ENCODE measurements at regions not wholly inside any gene's neighbourhood (a gene's known extent, or its start where the extent isn't known, plus 50 kb on each side); places are given as distances from the start of the nearest gene placed in this dataset.

DNA sequence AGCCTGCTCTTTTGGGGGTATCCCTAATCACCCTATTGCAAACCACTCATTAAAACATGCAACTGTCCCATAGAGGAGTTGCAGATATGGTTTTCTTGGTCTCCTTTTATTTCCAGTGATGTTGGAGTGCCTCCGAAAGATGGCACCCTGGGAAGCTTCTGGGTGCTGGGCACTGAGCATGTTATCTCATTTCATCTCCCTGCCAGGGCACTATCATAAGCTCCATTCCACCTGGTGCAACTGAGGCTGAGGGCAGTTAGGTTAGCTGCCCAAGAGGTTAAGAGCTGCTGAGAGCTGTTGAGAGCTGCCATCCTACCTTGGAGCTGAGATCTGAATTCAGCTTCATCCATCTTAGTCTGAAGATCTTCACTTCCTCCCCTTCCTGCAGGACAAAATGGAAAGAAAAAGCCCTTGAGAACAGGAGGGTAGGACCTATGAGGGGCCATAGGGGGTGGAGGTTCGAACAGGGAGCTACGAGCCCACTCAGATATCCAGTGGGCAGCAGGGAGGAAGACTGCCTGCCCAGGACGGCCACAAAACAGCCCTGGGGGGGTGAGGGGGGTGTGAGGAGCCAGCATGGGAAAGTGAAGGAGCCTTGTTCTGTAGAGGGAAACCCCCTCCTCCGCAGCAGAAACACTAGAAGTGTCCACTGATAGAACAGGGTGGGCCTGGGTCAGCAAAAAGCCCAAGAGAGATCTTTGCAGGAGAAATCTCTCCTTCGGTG, 202.5 kb downstream of the ZFP36L2 start:
- no peak for DNase-seq (ENCODE audit: extremely low read depth, low read depth, low spot score)

DNA sequence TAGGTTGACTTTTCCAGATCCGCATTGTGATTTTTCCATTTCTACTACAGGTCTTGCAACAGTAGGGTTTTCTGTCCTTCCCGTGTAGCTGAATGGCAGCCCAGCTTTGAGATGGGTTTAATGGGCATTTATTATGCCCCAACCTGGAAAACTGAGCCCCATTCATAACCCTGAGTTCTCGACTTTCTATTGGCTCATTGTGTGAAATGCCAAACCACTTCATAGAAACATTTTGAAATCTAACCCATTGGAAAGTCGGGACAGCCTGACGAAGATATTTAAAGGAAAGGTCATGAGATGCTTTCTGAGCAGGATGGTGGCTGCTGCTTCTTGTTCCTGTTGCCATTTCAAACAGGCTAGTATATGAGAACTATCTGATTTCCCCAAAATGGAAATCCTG, 203.5 kb downstream of the ZFP36L2 start:
- no peak for DNase-seq (ENCODE audit: extremely low read depth, low read depth, low spot score)

DNA sequence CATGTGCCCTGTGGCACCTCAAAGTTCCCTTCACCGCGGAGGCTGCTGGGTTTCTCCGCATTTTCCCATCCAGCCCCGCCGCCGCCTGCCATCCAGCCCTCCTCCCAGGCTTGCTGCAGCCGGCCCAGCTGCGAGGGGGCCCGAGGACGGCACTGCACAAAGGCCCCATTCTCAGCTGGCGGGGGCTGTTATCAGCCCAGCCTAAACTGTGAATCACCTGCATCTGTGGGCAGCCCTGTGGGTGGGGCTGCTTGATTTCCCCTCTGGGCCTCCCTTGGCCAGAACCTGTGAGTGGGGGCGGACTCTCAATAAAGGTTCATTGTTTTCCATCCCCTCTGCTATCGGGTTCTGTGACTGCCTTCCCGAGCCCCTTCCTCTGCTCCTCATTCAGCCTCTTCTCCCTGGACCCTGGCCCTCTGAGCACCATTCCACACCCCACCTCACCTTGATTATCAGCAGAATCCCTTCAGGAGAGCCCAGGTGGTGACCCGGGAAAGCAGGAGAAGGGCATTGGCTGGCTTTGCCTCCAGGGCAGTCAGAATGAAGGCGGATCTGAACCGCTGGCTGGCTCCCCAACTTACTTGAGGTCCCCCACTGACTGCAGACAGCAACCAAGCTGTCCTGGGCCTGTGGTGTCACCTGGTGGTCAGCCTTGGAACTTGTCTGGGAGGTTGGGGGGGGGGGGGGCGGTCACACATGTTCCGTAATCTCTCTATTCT, 204.5 kb downstream of the ZFP36L2 start:
- DNase-seq (ENCODE audit: extremely low read depth, low read depth, low spot score) = no peak

DNA sequence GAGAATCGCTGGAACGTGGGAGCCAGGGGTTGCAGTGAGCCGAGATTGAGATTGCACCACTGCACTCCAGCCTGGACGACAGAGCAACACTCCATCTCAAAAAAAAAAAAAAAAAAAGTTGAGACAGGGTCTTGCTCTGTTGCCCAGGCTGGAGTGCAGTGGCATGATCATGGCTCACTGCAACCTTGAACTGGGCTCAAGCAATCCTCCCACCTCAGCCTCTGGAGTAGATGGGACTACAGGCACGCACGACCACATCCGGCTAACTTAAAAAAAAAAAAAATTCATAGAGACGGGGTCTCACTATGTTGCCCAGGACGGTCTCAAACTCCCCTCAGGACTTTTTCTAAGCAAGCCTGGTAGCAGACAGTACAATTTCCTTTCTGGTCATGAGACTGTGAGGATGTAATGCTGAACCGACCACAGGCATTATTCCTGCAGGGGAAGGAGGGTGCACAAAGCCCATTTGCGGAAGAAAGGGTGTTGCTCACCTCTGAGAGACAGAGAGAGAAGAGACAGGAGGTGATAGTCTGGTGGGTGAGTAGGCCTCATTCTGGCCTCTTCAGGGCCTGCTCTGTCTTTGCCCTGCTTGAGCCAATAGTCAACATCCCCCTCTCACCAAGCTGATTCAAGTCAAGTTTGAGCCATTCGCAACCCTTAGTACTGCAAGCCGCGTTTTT, 205.3 kb downstream of the ZFP36L2 start:
- no peak for DNase-seq (ENCODE audit: extremely low read depth, low read depth, low spot score)

DNA sequence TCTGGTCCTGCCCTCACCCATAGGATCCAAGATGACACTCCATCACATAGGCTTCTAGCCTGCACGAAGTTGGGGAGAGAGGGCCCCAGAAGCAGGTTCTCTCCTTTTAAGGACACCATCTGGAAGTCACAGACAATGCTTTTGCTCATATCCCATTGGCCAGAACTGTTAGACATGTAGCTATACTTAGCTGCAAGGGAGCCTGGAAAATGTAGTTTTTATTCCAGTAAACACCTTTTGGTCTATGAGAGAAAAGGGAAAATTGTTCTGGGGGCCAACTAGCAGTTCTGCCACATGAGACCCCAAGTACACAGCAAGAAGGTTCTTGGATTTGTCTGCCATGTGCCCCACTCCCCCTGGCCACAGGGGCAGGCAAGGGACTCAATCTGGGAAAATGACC, 206.1 kb downstream of the ZFP36L2 start:
- DNase-seq (ENCODE audit: extremely low read depth, low read depth, low spot score) = no peak

DNA sequence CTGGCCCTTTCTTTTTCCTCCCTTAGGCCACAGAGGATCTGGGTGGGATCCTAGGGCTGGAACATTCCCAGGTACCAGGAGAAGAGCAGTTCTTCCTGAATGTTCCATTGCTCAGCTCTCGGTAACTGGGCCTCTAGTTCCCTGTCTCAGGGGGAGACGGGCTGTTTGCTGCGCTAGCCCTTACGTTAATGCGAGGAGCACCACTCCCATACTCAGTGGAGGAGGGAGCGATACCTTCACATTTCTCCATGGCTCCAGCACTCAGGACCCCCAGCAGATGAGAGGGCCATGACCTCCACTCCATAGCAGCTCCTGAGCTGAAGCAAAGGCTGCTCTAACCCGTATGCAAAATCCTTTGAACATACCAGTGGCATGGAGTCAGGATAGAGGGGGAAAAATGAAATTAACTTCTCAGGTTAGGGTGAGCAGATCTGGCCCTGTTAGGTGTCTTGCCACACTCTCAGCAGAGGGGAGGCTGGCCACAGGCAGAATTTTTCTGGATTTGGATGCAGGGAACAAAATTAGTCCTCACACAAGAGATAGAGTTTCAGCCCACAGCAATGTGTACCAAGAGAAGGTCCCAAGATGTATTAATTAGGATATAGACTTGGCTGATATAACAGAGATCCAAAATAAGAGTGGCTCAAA, 206.7 kb downstream of the ZFP36L2 start:
- DNase-seq (ENCODE audit: extremely low read depth, low read depth, low spot score) = no peak

DNA sequence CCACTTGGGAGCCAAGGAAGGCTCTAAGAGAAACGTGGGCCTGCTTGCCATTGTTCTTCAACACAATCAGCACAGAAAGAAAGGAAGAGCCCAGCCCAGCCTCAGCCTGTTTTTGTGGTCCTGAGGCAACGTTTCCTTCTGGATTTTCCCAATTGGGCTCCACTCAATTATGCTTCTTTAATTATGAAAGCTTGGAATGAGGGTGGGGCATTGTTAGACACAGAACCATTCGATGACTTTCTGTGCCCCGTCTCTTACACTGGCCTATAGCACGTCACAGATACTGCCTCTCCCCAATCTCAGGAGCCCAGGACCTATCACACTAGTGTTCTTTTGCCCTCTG, 207.4 kb downstream of the ZFP36L2 start:
- DNase-seq (ENCODE audit: extremely low read depth, low read depth, low spot score) = no peak

DNA sequence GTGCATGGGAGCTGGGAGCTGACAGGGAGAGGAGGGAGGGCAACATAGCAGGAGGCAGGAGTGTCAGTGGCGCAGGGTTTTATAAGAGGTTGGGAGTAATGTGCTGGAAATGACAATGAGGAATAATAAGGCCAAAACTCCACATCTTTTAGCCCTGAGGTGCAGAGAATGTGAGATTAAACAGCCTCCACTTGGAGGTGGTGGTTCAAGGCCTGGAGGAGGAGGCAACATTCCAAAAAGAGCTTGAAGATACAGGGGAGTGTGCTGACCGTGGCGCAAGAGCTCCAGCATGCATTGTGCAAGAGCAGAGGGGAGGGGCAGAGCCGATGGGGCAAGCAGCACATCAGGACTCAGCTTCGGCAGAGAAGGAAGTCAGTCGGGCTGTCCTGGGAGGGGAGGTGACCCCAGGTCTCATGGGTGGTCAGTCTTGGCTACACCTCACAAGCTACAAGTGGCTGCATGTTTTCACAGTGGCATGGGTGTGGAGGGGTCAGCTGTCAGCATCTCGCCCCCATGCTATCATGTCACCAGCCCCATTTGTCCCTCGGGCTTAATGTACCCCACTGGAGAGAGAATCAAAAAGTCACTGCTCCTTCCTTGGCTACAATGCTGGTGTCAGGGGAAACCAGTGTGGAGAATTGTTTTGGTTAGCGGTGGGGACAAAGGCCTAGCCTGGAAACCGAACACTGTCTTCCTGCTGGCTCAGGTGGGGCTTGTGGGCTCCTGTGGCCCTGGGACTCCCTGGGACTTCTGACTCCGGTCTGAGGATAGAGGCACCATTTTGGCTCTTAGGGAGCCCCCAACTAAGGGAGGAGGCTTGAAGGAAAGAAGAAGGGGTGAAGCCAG, 208.0 kb downstream of the ZFP36L2 start:
- DNase-seq (ENCODE audit: extremely low read depth, low read depth, low spot score) = no peak

DNA sequence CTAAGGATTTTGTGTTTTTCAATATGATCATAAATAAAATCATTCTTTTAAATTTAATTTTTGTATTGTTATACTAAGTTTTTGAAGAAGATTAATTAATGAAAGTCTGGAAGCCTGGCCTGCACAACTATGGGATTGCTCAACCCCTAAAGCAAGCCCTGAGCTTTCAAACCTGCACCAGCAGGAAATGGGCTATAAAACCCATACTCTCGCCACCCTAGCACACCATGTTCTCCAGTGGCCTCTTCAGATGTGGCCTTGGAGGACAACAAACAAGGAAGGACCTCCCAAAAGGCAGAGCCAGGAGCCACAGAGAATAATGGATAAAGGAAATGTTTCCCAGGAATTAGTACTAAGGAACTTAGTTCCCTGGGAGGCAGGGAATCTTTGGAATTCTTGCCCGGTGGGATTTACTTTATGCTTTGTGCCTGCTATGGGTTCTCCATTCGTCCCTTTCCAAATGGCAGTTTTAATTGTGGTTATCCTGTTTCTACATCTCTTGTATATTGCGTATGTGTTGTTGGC, 212.5 kb downstream of the ZFP36L2 start:
- DNase-seq (ENCODE audit: extremely low read depth, low read depth, low spot score) = no peak

DNA sequence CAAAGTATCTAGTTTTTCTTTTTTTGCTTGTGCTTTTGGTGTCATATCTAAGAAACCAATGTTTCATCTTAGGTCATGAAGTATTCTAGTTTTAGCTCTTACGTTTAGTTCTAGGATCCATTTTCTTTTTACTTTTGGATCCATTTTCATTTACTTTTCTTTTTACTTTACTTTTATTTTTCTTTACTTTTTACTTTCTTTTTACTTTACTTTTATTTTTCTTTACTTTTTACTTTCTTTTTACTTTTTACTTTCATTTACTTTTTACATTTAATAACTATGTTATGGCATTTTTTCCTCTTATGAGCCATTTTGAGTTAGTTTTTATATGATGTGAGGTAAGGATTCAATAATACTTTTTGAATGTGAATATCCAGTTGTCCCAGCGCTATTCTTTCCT, 213.4 kb downstream of the ZFP36L2 start:
- DNase-seq (ENCODE audit: extremely low read depth, low read depth, low spot score) = no peak

DNA sequence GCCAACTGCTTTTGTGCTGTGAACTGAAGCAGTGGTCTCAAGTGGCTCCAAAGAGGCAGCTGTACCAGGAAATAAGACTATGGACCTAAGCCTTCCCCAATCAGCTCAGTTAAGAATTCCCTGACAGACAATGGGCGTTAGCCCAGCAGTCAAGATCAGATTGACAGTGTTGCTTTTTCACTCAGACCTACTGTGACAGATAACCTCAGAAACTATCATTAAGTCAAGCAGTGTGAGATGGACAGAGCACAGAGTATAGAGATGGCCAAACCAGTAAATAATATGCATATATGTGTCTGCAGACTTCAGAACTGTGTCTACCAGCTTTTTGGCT, 215.3 kb downstream of the ZFP36L2 start:
- no peak for DNase-seq (ENCODE audit: extremely low read depth, low read depth, low spot score)

DNA sequence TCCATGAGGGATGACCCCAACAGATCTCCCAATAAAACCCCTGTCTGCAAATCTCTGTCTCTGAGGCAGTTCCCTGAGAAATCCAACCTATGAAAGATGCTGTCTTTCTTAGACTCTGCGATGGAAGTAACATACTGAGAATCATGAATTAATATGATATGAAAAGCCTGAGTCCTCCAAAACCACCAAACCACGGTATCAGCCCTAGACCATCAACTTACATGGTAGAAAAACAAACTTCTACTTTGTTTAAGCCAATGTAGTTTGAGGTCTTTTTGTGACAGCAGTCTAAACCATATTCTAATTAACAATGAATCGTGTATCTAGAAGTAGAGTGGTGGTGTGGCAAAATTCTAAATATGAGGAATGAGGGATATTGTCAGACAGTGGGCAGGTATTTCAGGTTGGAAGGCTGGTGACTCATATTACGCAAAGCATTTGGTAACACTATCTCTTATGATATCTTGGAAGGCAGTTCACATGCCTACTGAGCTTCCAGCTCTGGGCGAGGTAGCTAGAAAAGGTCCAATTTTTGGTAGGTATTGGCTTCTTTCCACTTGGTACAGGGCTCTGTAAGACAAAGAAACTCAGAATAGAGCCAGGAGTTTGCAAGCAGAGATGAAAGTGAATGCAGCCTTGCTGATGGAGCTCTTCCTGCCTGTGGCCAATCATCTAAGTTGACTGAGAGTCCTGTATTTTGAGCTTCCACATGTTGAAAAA, 215.8 kb downstream of the ZFP36L2 start:
- no peak for DNase-seq (ENCODE audit: extremely low read depth, low read depth, low spot score)

DNA sequence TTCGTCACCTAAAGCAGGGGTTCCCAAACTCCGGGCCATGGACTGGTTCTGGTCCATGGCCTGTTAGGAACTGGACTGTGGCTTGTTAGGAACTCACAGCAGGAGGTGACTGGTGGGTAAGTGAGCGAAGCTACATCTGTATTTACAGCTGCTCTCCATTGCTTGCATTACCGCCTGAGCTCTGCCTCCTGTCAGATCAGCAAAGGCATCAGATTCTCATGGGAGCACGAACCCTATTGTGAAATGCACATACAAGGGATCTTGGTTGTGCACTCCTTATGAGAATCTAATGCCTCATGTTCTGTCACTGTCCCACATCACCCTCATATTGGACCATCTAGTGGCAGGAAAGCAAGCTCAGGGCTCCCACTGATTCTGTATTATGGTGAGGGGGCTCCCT, 217.0 kb downstream of the ZFP36L2 start:
- no peak for DNase-seq (ENCODE audit: extremely low read depth, low read depth, low spot score)

DNA sequence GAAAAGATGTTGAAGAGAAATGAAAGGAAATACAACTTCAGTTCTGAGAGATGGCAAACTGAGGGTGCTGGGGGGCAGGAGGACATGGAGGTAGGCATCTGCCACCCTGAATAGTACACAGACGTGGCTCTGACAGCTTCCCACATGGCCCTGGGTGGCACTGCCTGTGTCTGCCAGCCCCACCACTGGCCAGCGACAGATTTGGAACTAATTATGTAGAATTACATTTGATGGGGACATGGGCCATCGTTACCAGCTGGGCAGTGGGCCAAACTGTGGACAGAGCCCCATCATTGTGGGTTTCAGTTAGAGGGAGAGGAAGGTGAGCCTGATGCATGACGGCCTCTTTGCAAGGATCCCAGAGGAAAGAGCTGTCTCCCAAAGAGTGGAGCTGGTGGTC, 216.0 kb upstream of the HAAO start:
- DNase-seq (ENCODE audit: extremely low read depth, low read depth, low spot score) = no peak

DNA sequence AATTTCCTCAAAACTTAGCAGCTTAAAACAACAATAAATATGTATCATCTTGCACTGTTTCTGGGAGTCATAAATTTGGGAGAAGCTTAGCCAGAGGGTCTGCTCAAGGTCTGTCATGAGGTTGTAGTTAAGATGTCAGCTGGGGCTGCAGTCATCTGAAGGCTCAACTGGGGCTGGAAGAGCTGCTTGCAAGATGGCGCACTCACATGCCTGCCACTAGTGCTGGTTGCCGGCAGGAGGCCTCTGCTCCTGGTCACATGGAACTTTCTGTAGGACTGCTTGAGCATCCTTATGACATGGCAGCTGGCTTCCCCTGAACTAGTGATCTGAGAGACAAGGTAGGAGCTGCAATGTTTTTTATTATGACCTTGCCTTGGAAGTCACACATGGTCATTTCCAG, 215.5 kb upstream of the HAAO start:
- DNase-seq (ENCODE audit: extremely low read depth, low read depth, low spot score) = no peak

DNA sequence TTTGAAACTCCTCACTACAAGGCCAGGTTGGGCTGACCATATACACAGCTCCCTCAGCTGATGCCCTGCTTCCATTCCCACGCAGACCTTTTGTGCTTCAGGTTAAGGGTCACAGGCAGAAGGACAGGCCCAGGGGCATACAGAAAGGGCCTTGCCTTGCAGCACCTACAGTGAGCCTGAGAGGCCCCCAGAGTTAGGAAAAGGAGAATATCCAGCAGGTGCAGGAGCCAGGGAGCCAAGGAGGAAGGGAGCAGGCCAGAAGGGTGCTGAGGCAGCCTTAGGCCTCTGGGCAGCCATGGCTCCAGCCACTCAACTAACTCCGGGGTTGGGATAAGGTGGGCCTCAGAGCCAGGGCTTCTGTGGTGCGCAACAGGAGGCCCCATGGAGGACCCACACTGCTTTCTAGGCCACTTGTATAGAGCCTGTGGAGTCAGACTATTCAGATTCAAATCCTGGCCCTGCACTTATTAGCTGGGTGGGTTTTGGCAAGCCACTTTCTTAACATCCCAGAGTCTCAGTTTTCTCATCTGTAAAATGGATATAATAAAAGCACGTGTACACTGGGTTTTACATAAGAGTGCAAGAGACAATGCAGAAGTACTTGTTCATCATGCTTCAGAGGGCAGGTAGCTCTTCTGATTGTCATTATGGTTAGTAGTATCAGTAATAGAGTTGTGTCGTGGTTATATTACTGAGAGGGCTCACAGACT, 214.6 kb upstream of the HAAO start:
- no peak for DNase-seq (ENCODE audit: extremely low read depth, low read depth, low spot score)

DNA sequence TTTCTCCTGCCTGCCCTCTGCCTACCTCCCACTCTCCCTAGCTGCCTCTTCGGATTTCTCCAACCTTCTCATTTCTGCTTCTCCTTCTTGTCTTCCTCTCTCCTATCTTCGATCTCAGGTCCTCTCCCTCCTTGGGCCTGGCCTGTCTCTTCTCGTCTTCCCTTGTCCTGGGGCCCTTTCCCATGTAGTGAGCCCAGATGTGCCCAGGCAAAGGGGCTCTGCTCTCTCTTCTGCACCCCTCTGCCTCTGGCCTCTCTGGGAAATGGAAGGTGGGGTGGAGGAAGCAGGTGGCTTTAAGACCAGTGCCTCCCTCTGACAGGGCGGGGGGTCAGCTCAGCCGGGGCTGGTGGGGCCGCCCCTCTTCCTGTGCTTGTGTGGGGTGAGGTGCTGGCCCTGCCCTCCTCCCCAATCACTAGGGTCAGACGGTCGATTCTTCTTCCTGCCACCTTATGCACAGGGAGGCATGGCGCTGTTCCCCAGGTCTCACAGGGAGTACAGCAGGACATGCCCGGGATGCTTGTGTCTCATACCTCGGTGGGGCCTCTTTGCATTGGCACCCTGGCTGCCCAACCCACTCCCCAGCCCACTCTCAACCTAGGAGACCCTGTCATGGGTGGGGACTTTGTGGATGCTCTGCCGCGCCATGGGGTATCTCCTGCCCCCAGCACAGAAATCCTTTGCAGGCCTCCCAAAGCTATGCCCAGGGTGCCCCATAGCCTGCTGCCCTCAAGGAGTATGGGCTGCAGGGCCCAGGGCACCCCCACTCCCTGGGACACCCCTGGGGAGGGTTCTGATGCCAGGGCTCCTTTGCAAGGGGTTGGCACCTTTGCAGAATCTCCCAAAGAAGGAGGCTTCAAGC, 213.8 kb upstream of the HAAO start:
- DNase-seq (ENCODE audit: extremely low read depth, low read depth, low spot score) = no peak

DNA sequence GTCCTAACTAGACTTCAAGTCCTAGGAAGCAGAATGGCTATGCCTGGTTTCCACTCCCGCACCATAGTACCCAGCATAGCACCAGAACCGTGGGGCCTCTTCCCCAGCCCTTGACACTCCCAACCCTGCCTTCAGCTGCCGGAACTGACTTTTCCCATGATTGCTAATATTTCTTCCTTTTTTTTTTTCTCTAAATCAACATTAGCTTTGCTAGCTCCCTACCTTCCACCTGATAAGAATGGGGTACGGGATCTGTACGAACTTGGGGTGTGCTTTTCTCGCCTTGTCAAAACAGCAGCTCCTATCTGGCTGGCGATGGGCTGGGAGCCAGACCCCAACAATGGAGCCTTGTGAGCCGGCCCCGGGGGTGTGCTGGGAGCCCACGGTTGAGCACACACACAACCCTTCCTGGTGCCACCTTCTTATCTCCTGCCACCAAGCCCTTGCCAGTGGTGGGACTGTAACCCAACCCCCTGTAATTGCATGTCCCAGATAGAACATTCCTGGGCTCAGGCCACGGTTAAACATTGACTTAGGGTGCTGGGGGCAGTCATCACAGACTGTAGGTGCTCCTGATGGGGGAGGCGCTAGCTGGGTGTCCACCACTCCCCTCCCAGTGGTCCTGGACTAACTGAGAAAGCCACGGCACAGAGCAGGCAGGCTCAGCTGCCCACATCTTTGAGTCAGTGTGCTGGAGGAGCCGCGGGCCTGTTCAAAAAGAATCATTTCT, 213.0 kb upstream of the HAAO start:
- no peak for DNase-seq (ENCODE audit: extremely low read depth, low read depth, low spot score)
